GM19463 (cell line): ENCODE measurements at regions not wholly inside any gene's neighbourhood (a gene's known extent, or its start where the extent isn't known, plus 50 kb on each side); places are given as distances from the start of the nearest gene placed in this dataset.

ENCODE experiments used
- ATAC-seq: cut with Tn5 transposase; IDR thresholded peaks from one replicate; pipeline ENCODE4 v1.9.1; 2021; ENCODE audit warnings: mild to moderate bottlenecking, moderate library complexity; ENCODE audit not compliant: unreplicated experiment

- no peak for ATAC-seq
These were observed 297.9 kb downstream of the OTOL1 start for GRCh38 chr3:161794551-161794950.

- ATAC-seq: no peak
These were observed 299.7 kb downstream of the OTOL1 start for GRCh38 chr3:161796312-161796711.

GRCh38 chr3:161796780-161797179, 300.2 kb downstream of the OTOL1 start:
- ATAC-seq: no peak

GRCh38 chr3:161798016-161798415, 301.4 kb downstream of the OTOL1 start:
- ATAC-seq: no peak

GRCh38 chr3:161800985-161801559, 304.5 kb downstream of the OTOL1 start:
- ATAC-seq: peak; percentile 69

DNA sequence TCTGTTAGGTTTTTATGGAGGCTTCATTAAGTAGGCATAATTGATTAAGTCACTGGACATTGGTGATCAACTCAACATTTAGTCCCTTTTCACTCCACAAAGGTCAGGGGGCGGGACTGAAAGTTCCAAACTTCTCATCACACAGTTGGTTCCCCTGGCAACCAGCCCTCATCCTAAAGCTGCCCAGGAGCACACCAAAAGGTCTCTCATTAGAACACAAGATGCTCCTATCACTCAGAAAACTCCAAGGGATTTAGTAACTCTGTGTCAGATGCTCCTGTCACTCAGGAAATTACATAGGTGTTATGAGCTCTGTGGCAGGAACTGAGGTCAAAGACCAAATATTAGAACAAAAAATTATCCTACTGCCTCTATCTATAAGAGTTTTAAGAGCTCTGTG, 321.5 kb downstream of the OTOL1 start:
- ATAC-seq: no peak

DNA sequence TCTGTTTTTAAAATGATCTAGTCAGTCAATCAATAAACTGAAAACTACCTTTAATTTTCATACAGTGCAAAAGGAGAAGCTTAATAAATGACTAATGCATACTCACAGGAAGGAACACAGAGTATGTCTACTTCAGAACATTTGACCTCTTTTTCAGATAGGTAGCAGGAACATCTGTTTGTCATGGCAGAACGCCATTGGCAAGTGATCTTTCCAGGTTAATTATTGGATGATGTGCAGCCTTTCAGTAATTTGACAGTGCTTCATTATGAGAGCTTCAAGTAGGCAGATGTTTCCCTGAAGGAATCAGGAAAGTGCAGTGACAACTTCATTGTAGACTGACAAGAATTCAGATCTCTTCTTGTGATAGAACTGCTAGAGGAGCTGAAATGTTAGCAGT, 325.0 kb downstream of the OTOL1 start:
- ATAC-seq: peak; percentile 74

GRCh38 chr3:161822291-161822690, 325.7 kb downstream of the OTOL1 start:
- ATAC-seq: no peak

DNA sequence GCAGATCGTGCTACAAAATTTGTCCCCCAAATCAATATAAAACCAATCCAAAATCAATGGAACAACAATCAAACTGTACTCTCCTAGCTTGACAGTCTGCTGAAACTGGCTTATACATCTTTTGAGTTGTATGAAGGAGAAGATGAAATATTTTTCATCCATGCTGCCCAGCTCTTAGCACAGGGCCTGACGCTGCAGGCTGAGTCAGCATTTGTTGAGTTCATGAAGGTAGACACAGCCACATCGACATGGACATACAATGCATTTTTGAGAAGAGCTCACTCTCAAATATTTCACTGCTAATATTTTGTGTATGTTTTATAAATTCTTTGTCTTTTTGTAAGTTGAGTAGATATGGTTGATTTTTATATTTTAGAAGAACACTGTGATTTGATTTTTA, 327.3 kb downstream of the OTOL1 start:
- no peak for ATAC-seq

- no peak for ATAC-seq
These were observed 341.4 kb downstream of the OTOL1 start for GRCh38 chr3:161838021-161838420.

DNA sequence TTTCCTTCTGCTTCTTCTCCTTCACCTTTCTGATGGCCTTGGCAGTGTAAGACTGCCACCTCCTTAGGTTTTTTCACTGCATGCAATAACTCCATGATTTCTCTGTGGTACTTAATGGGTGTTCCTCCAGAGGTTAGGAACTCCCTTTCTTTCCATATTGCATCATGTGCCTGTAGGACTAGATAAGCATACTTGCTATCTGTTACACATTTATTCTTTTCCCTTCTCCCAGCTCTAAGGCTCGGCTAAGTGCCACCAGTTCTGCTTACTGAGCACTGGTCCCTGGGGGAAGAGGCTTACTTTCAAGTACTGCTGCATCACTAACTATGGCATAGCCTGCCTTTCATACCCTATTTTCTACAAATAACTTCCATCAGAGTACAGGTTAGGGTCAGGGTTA, 351.8 kb downstream of the OTOL1 start:
- ATAC-seq: no peak

DNA sequence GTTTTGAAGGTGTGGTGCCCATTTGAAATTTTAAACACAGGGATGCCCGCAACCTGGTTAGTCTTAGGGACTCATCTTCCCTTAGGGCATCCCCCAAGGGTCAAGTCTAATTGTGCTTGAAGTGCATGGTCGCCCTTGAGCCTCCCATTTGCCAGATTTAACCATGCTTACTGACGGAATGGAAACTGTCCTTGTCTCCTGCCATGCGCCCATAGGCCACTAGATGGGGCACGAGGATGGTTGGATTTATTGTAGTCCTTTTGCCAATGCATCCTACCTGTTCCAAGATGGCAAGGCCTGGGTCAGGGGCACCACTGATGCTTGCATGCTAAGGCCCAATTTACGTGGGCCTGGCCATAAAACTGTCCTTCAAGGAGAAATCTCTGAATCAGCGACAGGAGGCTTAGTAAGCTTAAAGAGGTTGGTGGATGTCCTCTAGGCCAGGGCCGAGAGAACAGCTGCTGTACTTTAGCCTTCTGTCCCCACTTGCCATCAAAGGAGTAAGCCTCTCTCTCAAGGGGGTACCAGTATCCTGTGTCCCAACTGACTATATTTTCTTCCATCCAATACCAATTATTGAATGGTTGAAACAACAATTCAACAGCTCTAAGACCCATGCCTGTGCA, 355.4 kb downstream of the OTOL1 start:
- peak; percentile 83 for ATAC-seq

DNA sequence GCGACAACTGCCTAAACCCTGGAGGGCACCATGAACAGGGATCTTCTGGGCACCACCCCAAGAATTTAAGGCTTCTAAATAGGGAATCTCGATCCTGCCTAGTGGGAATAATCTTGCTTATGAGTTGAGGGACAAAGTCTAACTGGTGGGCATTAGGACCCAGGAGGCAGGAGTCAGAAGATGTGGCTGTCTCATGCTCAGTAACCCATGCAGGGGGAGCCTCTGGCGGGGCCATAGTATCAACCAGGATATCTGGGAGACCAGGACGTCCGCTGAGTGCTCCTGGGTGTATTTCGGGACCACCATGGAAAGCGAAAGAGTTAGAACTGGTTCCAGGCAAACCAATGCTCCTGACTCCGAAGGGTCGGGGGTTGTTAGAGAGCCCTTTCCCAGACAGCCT, 356.1 kb downstream of the OTOL1 start:
- ATAC-seq: no peak

DNA sequence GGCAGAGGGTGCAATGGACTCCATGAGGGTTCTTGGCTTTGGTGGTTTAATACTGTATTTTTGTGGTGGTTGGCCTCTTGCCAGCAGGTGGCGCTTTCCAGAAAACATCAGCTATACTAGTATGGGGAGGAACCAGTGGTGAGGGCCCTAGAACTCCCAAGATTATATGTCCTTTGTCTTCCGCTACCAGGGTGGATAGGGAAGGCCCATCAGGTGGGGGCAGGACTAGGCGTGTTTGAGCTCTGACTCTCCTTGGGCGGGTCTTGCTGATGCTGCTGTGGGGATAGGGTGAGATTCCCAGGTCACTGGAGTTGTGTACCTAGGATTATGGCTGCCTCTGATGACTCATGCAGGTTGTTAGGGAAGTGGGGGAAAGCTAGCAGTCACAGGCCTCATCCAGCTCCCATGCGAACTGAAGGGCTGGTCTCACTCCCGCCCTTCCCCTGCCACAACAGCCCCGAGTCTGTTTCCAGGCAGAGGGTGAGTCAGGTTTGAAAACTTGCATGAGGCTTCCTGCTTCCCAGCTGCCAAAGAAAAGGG, 357.7 kb downstream of the OTOL1 start:
- ATAC-seq: peak; percentile 57

DNA sequence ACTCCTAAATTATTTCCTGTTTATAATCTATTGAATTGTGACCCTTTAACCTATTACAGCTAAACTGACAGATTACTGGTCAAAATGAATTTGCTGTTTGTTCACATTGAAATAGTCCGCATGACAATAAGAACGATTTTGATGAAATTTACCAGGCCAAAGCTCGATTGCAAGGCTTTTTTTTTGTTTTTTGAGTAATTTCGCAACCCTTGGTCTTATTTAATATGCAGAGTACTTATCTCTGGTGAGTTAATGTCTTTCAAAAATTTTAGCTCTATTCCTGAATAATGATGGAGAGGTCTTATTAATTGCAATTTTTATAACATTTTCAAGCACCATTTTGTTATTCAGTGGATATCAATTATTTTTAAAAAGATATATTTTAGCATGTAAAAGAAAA, 362.4 kb downstream of the OTOL1 start:
- ATAC-seq: no peak

- no peak for ATAC-seq
These were observed 363.4 kb downstream of the OTOL1 start for GRCh38 chr3:161859865-161860450.

- ATAC-seq: no peak
These were observed 367.2 kb downstream of the OTOL1 start for GRCh38 chr3:161863775-161864174.

- ATAC-seq: no peak
These were observed 369.6 kb downstream of the OTOL1 start for GRCh38 chr3:161866176-161866575.

- ATAC-seq: no peak
These were observed 378.9 kb downstream of the OTOL1 start for GRCh38 chr3:161875483-161875882.

GRCh38 chr3:161879470-161879869, 382.9 kb downstream of the OTOL1 start:
- ATAC-seq: peak; percentile 81

DNA sequence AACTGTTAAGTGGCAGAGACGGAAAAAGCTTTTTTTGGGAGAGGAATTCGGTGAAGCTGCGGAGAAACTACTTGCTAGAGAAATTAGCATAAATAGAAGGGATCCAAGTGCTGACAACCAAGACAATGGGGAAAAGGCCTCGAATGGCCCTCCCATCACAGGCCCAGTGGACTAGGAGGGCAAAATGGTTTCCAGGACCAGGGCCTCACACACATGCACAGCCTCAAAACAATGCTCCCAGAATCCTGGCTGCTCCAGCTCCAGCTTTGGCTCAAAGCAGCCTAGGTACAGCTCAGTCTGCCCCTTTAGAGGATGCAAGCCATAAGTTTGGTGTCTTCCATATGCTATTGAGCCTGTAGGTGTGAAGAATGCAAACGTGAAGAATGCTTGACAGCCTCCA, 388.2 kb downstream of the OTOL1 start:
- ATAC-seq: no peak

DNA sequence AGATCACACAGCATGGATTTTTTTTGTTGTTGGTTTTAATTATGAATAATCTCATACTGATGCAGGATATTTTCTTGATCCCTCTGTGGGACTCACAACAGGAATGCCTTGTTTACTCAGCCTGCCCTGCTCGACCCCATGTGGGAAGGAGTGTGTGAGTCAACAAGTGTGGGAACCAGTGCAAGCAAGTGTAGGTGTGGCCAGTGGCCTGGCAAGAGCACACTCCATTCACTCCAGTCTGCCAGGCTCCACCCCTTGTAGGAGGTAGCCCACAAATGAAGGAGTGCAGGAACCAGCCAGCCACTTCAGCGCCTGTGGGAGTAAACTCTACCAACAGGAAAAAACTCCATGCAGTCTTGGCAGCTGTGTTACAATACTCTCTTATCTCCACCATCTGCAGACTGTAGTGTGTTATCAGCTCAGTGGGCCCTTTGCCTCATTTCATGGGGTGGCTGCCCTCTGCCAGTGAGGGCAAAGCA, 393.6 kb downstream of the OTOL1 start:
- no peak for ATAC-seq
